ENCODE measurements at regions not wholly inside any gene's neighbourhood (a gene's known extent, or its start where the extent isn't known, plus 50 kb on each side); places are given as distances from the start of the nearest gene placed in this dataset.

GRCh38 chr2:120865656-120866055, 130.0 kb downstream of the GLI2 start:
- no peak for TF ChIP-seq CTCF (IDR thresholded peaks at IDR 0.05)
- TF ChIP-seq EZH2 (IDR thresholded peaks at IDR 0.05; ENCODE audit: borderline replicate concordance, insufficient read depth, low read depth, low read length, poor library complexity, severe bottlenecking) = no peak

Data from B cell (primary cell).